LNCaP clone FGC (cell line): ENCODE measurements at regions not wholly inside any gene's neighbourhood (a gene's known extent, or its start where the extent isn't known, plus 50 kb on each side); places are given as distances from the start of the nearest gene placed in this dataset.

Experiments
- DNase-seq: peaks from one replicate; pipeline ENCODE4 v3.0.0-alpha.2; 2011; ENCODE audit warnings: low read depth
- H3K4me3 ChIP-seq: 2 replicates; pipeline ENCODE4 v1.5.1; 2011; ENCODE audit warnings: mild to moderate bottlenecking, low read depth, low read length, control low read depth
- CTCF ChIP-seq: IDR thresholded peaks from 2 replicates; pipeline ENCODE4 v1.5.1; 2012; ENCODE audit warnings: mild to moderate bottlenecking; ENCODE audit not compliant: control insufficient read depth, insufficient read depth; ENCODE audit errors: extremely low read depth

- DNase-seq: no peak
- no peak for TF ChIP-seq CTCF
- no peak overlapping the region for H3K4me3 ChIP-seq
Measured at GRCh38 chr15:91568036-91568435, 285.5 kb upstream of the SLCO3A1 start.

GRCh38 chr15:91572110-91572509 is 281.4 kb upstream of the SLCO3A1 start:
- TF ChIP-seq CTCF: no peak
- no peak overlapping the region for H3K4me3 ChIP-seq
- peak; percentile 39 for DNase-seq

GRCh38 chr15:91576096-91576495 is 277.4 kb upstream of the SLCO3A1 start:
- H3K4me3 ChIP-seq: no peak overlapping the region
- DNase-seq: no peak
- no peak for TF ChIP-seq CTCF

- no peak for DNase-seq
- no peak for TF ChIP-seq CTCF
- no peak overlapping the region for H3K4me3 ChIP-seq
Measured at GRCh38 chr15:91578511-91578910, 275.0 kb upstream of the SLCO3A1 start.

- TF ChIP-seq CTCF: no peak
- H3K4me3 ChIP-seq: no peak overlapping the region
- no peak for DNase-seq
Measured at GRCh38 chr15:91584895-91585294, 268.6 kb upstream of the SLCO3A1 start.

GRCh38 chr15:91586560-91586959 is 266.9 kb upstream of the SLCO3A1 start:
- no peak overlapping the region for H3K4me3 ChIP-seq
- peak; percentile 10 for DNase-seq
- TF ChIP-seq CTCF: no peak

- no peak for DNase-seq
- peak; percentile 33 for TF ChIP-seq CTCF
- no peak overlapping the region for H3K4me3 ChIP-seq
Measured at GRCh38 chr15:91589360-91589759, 264.1 kb upstream of the SLCO3A1 start.
